CD8-positive, alpha-beta memory T cell (primary cell): ENCODE measurements at regions not wholly inside any gene's neighbourhood (a gene's known extent, or its start where the extent isn't known, plus 50 kb on each side); places are given as distances from the start of the nearest gene placed in this dataset.

ENCODE experiments used
- CTCF ChIA-PET: fragments of 350-600 bp; sonication (Branson Sonifier 250); formaldehyde crosslinking; loops from one replicate; lab custom pipeline; 2021; ENCODE audit warnings: antibody characterized with exemption; lab: Charles Lee
- POLR2A ChIA-PET: fragments of 350-600 bp; sonication (Branson Sonifier 250); formaldehyde crosslinking; loops from one replicate; lab custom pipeline; 2021; ENCODE audit warnings: antibody characterized with exemption; lab: Charles Lee
- DNase-seq, 5 donors: peaks; one replicate each; pipeline versions ENCODE4 v3.0.0 to v3.0.0-alpha.2; 2020 to 2022; ENCODE audit warnings: mixed read lengths in 1 of 5
- H3K27ac ChIP-seq: one replicate; pipeline ENCODE4 v1.7.0; 2013; ENCODE audit warnings: low read depth, mild to moderate bottlenecking, low read length, moderate library complexity
- H3K27me3 ChIP-seq: 2 replicates; pipeline ENCODE4 v1.7.0; 2013; ENCODE audit warnings: low read length, mild to moderate bottlenecking; ENCODE audit not compliant: insufficient read depth, poor library complexity, severe bottlenecking
- H3K36me3 ChIP-seq: 2 replicates; pipeline ENCODE4 v1.7.0; 2013; ENCODE audit warnings: mild to moderate bottlenecking, low read length, moderate library complexity; ENCODE audit not compliant: insufficient read depth
- H3K4me1 ChIP-seq: 2 replicates; pipeline ENCODE4 v1.7.0; 2013; ENCODE audit warnings: mild to moderate bottlenecking, low read length, moderate library complexity; ENCODE audit not compliant: insufficient read depth
- H3K4me3 ChIP-seq: 2 replicates; pipeline ENCODE4 v1.7.0; 2013; ENCODE audit warnings: mild to moderate bottlenecking, low read length
- H3K9me3 ChIP-seq: 2 replicates; pipeline ENCODE4 v1.7.0; 2013; ENCODE audit warnings: mild to moderate bottlenecking, low read length
- H3K27ac Mint-ChIP-seq, 8 donors: one replicate each; pipeline ENCODE4 v1.8.0; 2020 to 2021; ENCODE audit warnings: mixed read lengths in 8 of 8, mild to moderate bottlenecking in 6 of 8, inconsistent platforms in 3 of 8, moderate library complexity in 3 of 8
- H3K27me3 Mint-ChIP-seq, 2 donors: one replicate each; pipeline ENCODE4 v1.8.0; 2020 to 2021; ENCODE audit warnings: mixed read lengths in 2 of 2, mild to moderate bottlenecking in 1 of 2, moderate library complexity in 1 of 2
- H3K36me3 Mint-ChIP-seq, 3 donors: one replicate each; pipeline ENCODE4 v1.8.0; 2020 to 2021; ENCODE audit warnings: mixed read lengths in 3 of 3, inconsistent platforms in 1 of 3, mild to moderate bottlenecking in 1 of 3
- H3K4me1 Mint-ChIP-seq, 3 donors: one replicate each; pipeline ENCODE4 v1.8.0; 2020 to 2021; ENCODE audit warnings: mixed read lengths in 3 of 3, inconsistent platforms in 1 of 3, mild to moderate bottlenecking in 1 of 3
- H3K4me3 Mint-ChIP-seq, 7 donors: one replicate each; pipeline ENCODE4 v1.8.0; 2020 to 2021; ENCODE audit warnings: mixed read lengths in 7 of 7, mild to moderate bottlenecking in 6 of 7, moderate library complexity in 4 of 7, inconsistent platforms in 2 of 7
- H3K9me3 Mint-ChIP-seq, 5 donors: one replicate each; pipeline ENCODE4 v1.8.0; 2020 to 2022; ENCODE audit warnings: mixed read lengths in 5 of 5, mild to moderate bottlenecking in 3 of 5, moderate library complexity in 2 of 5, inconsistent platforms in 1 of 5

DNA sequence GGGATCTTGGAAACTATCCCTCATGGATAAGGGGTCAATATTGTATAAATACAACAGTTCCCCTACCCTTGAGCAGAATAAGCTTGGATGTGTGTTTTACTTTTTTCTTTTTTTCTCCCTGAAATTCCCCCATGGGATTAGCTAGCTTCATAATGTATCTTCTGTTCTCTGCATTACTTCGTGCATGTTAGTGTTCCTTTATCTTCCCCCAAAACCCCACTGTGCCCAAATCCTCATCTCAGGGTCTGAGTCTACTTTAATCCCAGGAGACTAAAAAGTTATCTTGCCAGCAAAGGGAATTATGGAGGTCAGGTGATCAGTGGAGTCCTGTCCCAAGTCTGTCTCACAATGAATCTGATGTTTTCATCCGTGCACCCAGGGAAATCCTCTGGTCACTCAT lies 217.5 kb upstream of the CNTNAP4 start:
- H3K4me3 Mint-ChIP-seq, result no peak overlapping the region
- DNase-seq, result no peak
- no peaks in the 10 kb centered on the region for H3K27me3 ChIP-seq

DNA sequence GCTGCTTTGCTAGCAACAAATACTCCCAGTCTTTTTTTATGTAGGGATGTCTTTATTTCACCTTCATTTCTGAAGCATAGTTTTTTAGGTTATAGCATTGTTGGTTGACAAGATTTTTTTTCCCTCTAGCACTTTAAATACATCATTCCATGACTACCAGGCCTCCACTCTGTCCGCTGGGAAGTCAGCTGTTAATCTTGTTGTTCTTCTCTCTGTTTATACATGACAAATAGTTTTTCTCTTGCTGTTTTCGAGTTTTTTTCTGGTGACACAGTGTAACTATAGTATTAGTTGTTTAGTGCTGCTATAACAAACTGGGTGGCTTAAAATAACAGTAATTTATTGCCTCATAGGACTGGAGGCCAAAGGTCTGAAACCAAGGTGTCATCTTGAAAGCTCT lies 205.5 kb upstream of the CNTNAP4 start:
- Mint-ChIP-seq H3K4me3 (no peak overlapping the region), H3K4me1 (no peaks in the 10 kb centered on the region), H3K27ac (no peak overlapping the region), H3K36me3 (no peaks in the 10 kb centered on the region), H3K27me3 (no peaks in the 10 kb centered on the region), H3K9me3 (peaks cover 3 to 23% (median 4%) of the 10 kb centered on the region in 5 donors)
- no peaks in the 10 kb centered on the region for H3K4me1 ChIP-seq
- POLR2A ChIA-PET, result no interaction called here
- H3K27me3 ChIP-seq, result no peaks in the 10 kb centered on the region
- no peak overlapping the region for H3K27ac ChIP-seq
- no peaks in the 10 kb centered on the region for H3K9me3 ChIP-seq
- no peak overlapping the region for H3K4me3 ChIP-seq
- DNase-seq, result no peak
- CTCF ChIA-PET, result no interaction called here
- no peaks in the 10 kb centered on the region for H3K36me3 ChIP-seq

More for the DNA sequence above, 217.5 kb upstream of the CNTNAP4 start:
- H3K9me3 Mint-ChIP-seq, result peaks cover 2 to 28% (median 3%) of the 10 kb centered on the region in 5 donors
- H3K27ac Mint-ChIP-seq, result no peak overlapping the region
- H3K27me3 Mint-ChIP-seq, result no peaks in the 10 kb centered on the region
- Histone ChIP-seq H3K4me3 (no peak overlapping the region), H3K9me3 (no peaks in the 10 kb centered on the region), H3K4me1 (no peaks in the 10 kb centered on the region), H3K36me3 (no peaks in the 10 kb centered on the region), H3K27ac (no peak overlapping the region)
- H3K4me1 Mint-ChIP-seq, result no peaks in the 10 kb centered on the region
- POLR2A ChIA-PET, result no interaction called here
- no peaks in the 10 kb centered on the region for H3K36me3 Mint-ChIP-seq
- CTCF ChIA-PET, result no interaction called here

DNA sequence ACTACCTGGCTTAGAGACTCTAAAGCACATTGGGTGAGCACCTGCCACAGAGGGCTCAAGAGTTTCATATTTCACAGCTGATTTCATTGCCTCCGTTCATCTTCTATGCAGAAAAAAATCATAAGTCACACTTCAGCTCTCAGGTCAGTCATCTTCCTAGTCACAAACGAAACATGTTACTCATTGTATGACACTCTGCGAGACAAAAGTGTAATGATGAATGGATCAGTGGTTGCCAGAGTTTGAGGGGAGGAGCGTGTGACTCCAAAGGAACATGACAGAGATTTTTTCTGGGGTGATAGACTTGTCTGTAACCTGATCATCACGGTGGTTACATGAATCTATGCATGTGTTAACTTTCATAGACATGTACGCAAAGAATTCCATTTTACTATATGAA lies 195.2 kb upstream of the CNTNAP4 start:
- Histone ChIP-seq H3K4me1 (no peaks in the 10 kb centered on the region), H3K9me3 (no peaks in the 10 kb centered on the region), H3K27ac (no peak overlapping the region), H3K4me3 (no peak overlapping the region), H3K27me3 (no peaks in the 10 kb centered on the region), H3K36me3 (no peaks in the 10 kb centered on the region)
- CTCF ChIA-PET, result no interaction called here
- DNase-seq, result no peak
- Mint-ChIP-seq H3K4me1 (no peaks in the 10 kb centered on the region), H3K4me3 (no peak overlapping the region), H3K27me3 (no peaks in the 10 kb centered on the region), H3K27ac (no peak overlapping the region), H3K9me3 (peaks cover 0 to 3% (median 0%) of the 10 kb centered on the region in 5 donors), H3K36me3 (no peaks in the 10 kb centered on the region)
- POLR2A ChIA-PET, result no interaction called here

DNA sequence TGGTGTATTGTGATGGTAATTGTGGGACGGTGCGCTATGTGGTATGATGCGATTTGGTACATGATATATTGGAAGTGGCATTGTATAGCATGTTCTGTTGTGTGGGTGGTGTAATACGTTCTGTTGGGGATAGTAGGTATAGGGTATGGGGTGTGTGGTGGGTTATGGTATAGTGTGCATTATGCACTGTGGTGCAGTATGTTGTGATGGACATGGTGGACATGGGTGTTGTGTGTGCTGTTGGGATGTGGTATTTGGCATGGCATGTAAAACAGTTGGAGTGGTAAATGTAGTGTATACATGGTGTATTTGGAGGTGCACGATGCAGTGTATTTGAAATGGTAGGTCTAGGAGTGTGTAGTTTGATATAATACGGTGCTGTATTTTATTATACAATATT lies 170.6 kb upstream of the CNTNAP4 start:
- H3K36me3 ChIP-seq, result no peaks in the 10 kb centered on the region
- ChIA-PET CTCF (no interaction called here), POLR2A (no interaction called here)
- H3K27me3 ChIP-seq, result no peaks in the 10 kb centered on the region
- no peak overlapping the region for H3K4me3 Mint-ChIP-seq
- H3K4me1 Mint-ChIP-seq, result no peaks in the 10 kb centered on the region
- no peak overlapping the region for H3K27ac Mint-ChIP-seq
- no peak for DNase-seq
- no peak overlapping the region for H3K4me3 ChIP-seq
- H3K9me3 Mint-ChIP-seq, result peaks cover 14 to 20% (median 20%) of the 10 kb centered on the region in 5 donors
- no peaks in the 10 kb centered on the region for H3K4me1 ChIP-seq
- H3K27ac ChIP-seq, result no peak overlapping the region
- H3K9me3 ChIP-seq, result no peaks in the 10 kb centered on the region
- H3K36me3 Mint-ChIP-seq, result no peaks in the 10 kb centered on the region
- peaks cover 0 to 1% of the 10 kb centered on the region in 2 donors for H3K27me3 Mint-ChIP-seq

DNA sequence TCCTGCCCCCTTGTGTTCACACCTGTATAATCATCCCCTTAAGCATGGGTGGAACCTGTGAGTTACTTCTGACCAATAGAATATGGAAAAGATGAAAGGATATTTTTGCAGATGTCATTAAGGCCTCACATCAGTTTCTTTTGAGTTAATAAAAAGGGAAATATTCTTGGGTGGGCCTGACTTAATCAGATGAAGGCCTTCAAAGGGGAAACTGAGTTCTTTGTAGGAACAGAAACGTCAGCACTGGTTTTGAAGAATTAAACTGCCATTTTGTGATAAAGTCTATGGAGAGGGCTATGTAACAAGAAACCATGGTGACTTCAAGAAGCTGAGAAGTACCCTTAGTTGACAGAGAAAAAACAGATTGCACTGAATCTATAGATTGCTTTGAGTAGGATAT lies 168.7 kb upstream of the CNTNAP4 start:
- no peaks in the 10 kb centered on the region for H3K4me1 ChIP-seq
- H3K27ac ChIP-seq, result no peak overlapping the region
- ChIA-PET CTCF (no interaction called here), POLR2A (no interaction called here)
- DNase-seq, result no peak
- H3K9me3 ChIP-seq, result no peaks in the 10 kb centered on the region
- H3K27me3 ChIP-seq, result no peaks in the 10 kb centered on the region
- Mint-ChIP-seq H3K4me1 (no peaks in the 10 kb centered on the region), H3K27ac (no peak overlapping the region), H3K9me3 (peaks cover 7 to 17% (median 10%) of the 10 kb centered on the region in 5 donors), H3K27me3 (no peaks in the 10 kb centered on the region), H3K4me3 (no peak overlapping the region), H3K36me3 (no peaks in the 10 kb centered on the region)
- no peaks in the 10 kb centered on the region for H3K36me3 ChIP-seq
- H3K4me3 ChIP-seq, result no peak overlapping the region

- no peaks in the 10 kb centered on the region for H3K36me3 ChIP-seq
- H3K9me3 ChIP-seq, result no peaks in the 10 kb centered on the region
- no peak overlapping the region for H3K4me3 ChIP-seq
- peaks cover 9 to 17% (median 13%) of the 10 kb centered on the region in 5 donors for H3K9me3 Mint-ChIP-seq
- H3K4me1 Mint-ChIP-seq, result no peaks in the 10 kb centered on the region
- CTCF ChIA-PET, result no interaction called here
- H3K27me3 ChIP-seq, result no peaks in the 10 kb centered on the region
- no peak overlapping the region for H3K27ac ChIP-seq
- POLR2A ChIA-PET, result no interaction called here
- no peak overlapping the region for H3K4me3 Mint-ChIP-seq
- H3K27me3 Mint-ChIP-seq, result no peaks in the 10 kb centered on the region
- H3K4me1 ChIP-seq, result no peaks in the 10 kb centered on the region
- peaks cover 0 to 2% (median 0%) of the 10 kb centered on the region in 3 donors for H3K36me3 Mint-ChIP-seq
- no peak overlapping the region for H3K27ac Mint-ChIP-seq
- DNase-seq, result no peak
Observed at GRCh38 chr16:76114681-76115080, 162.5 kb upstream of the CNTNAP4 start.

GRCh38 chr16:76118344-76118743 lies 158.9 kb upstream of the CNTNAP4 start:
- no peaks in the 10 kb centered on the region for H3K27me3 Mint-ChIP-seq
- H3K27ac Mint-ChIP-seq, result no peak overlapping the region
- Histone ChIP-seq H3K27ac (no peak overlapping the region), H3K4me1 (no peaks in the 10 kb centered on the region), H3K27me3 (no peaks in the 10 kb centered on the region), H3K9me3 (no peaks in the 10 kb centered on the region), H3K36me3 (no peaks in the 10 kb centered on the region), H3K4me3 (no peak overlapping the region)
- ChIA-PET POLR2A (no interaction called here), CTCF (no interaction called here)
- H3K4me3 Mint-ChIP-seq, result no peak overlapping the region
- H3K4me1 Mint-ChIP-seq, result no peaks in the 10 kb centered on the region
- H3K9me3 Mint-ChIP-seq, result peaks cover 6 to 14% (median 11%) of the 10 kb centered on the region in 5 donors
- peaks cover 0 to 2% (median 0%) of the 10 kb centered on the region in 3 donors for H3K36me3 Mint-ChIP-seq
- no peak for DNase-seq

DNA sequence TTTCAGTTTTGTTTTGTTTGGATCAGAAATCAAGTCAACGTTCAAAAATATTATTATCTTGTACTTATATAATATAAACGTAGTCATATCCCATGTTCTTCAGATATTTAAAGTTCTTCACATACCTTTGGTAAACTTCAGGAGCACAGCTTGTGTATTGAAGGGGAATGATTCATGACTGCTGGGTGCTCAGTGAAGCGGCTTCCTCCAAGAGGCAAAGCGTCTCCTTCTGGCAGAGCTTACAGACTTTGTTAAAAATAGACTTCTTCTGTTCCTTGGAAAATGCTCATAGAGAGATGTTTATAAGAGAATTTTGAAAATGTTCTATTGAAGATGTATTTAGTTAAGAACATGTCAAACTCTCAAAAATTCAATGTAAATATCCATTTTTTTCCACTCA lies 155.6 kb upstream of the CNTNAP4 start:
- H3K9me3 Mint-ChIP-seq, result peaks cover 5 to 15% (median 11%) of the 10 kb centered on the region in 5 donors
- no peaks in the 10 kb centered on the region for H3K9me3 ChIP-seq
- H3K27ac Mint-ChIP-seq, result no peak overlapping the region
- H3K36me3 ChIP-seq, result no peaks in the 10 kb centered on the region
- H3K27me3 ChIP-seq, result no peaks in the 10 kb centered on the region
- H3K36me3 Mint-ChIP-seq, result peaks cover 0 to 2% (median 0%) of the 10 kb centered on the region in 3 donors
- no peak overlapping the region for H3K27ac ChIP-seq
- no peak for DNase-seq
- ChIA-PET CTCF (no interaction called here), POLR2A (no interaction called here)
- H3K4me1 Mint-ChIP-seq, result no peaks in the 10 kb centered on the region
- no peak overlapping the region for H3K4me3 ChIP-seq
- no peak overlapping the region for H3K4me3 Mint-ChIP-seq
- H3K27me3 Mint-ChIP-seq, result no peaks in the 10 kb centered on the region
- H3K4me1 ChIP-seq, result no peaks in the 10 kb centered on the region

DNA sequence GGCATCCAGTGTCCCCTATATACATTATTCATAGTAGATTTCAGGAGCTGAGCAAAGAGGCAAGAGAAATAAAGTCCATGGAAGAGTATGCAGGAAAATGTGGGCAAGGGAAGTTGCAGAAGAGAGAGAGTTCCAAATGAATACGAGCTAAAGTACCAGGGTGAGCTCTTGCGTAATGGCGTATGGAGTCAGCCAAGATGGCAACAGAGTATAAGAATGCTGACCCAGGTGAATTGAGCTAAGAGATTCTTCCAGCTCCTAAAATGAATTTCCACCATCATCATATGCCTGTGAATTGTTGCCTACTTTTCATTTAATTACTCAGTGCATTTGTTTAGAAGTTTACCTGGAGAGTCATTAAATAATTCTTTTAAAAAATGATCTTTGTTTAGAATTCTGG lies 153.2 kb upstream of the CNTNAP4 start:
- no peaks in the 10 kb centered on the region for H3K36me3 Mint-ChIP-seq
- Histone ChIP-seq H3K27me3 (no peaks in the 10 kb centered on the region), H3K36me3 (no peaks in the 10 kb centered on the region), H3K4me1 (no peaks in the 10 kb centered on the region), H3K9me3 (no peaks in the 10 kb centered on the region), H3K27ac (no peak overlapping the region), H3K4me3 (no peak overlapping the region)
- CTCF ChIA-PET, result no interaction called here
- DNase-seq, result no peak
- H3K9me3 Mint-ChIP-seq, result peaks cover 4 to 19% (median 6%) of the 10 kb centered on the region in 5 donors
- no peak overlapping the region for H3K4me3 Mint-ChIP-seq
- no peak overlapping the region for H3K27ac Mint-ChIP-seq
- no peaks in the 10 kb centered on the region for H3K4me1 Mint-ChIP-seq
- peaks cover 0 to 2% of the 10 kb centered on the region in 2 donors for H3K27me3 Mint-ChIP-seq
- POLR2A ChIA-PET, result no interaction called here
